NCI-H1417 (cell line): ENCODE measurements at regions not wholly inside any gene's neighbourhood (a gene's known extent, or its start where the extent isn't known, plus 50 kb on each side); places are given as distances from the start of the nearest gene placed in this dataset.

Experiments
- DNase-seq, 3 experiments: peaks; one replicate each; lab custom pipeline; 2025; lab: John Stamatoyannopoulos, UW

- no peak for DNase-seq
These were observed 382.2 kb upstream of the ZMIZ1 start for GRCh38 chr10:78686444-78687060.

GRCh38 chr10:78687626-78688025 lies 381.1 kb upstream of the ZMIZ1 start:
- no peak for DNase-seq

- no peak for DNase-seq
These were observed 380.4 kb upstream of the ZMIZ1 start for GRCh38 chr10:78688230-78688900.

GRCh38 chr10:78688901-78689583 lies 379.7 kb upstream of the ZMIZ1 start:
- peak; percentile 78 to 95 (median 92) for DNase-seq

GRCh38 chr10:78689584-78689935 lies 379.2 kb upstream of the ZMIZ1 start:
- DNase-seq = no peak

- DNase-seq = no peak
These were observed 378.2 kb upstream of the ZMIZ1 start for GRCh38 chr10:78690354-78691111.

- DNase-seq = no peak
These were observed 377.3 kb upstream of the ZMIZ1 start for GRCh38 chr10:78691301-78692030.

- DNase-seq = no peak
These were observed 376.7 kb upstream of the ZMIZ1 start for GRCh38 chr10:78692071-78692470.

GRCh38 chr10:78695846-78696245 lies 372.9 kb upstream of the ZMIZ1 start:
- no peak for DNase-seq

- peak in 2 of 3 experiments; percentile 13 to 51 for DNase-seq
These were observed 371.9 kb upstream of the ZMIZ1 start for GRCh38 chr10:78696791-78697395.

GRCh38 chr10:78699971-78700370 lies 368.8 kb upstream of the ZMIZ1 start:
- no peak for DNase-seq

GRCh38 chr10:78700413-78700812 lies 368.4 kb upstream of the ZMIZ1 start:
- no peak for DNase-seq

GRCh38 chr10:78700816-78701520 lies 367.8 kb upstream of the ZMIZ1 start:
- no peak for DNase-seq

- no peak for DNase-seq
These were observed 366.6 kb upstream of the ZMIZ1 start for GRCh38 chr10:78702186-78702585.

GRCh38 chr10:78702876-78703275 lies 365.9 kb upstream of the ZMIZ1 start:
- DNase-seq = no peak

- DNase-seq = no peak
These were observed 365.2 kb upstream of the ZMIZ1 start for GRCh38 chr10:78703593-78703992.

- DNase-seq = no peak
These were observed 362.5 kb upstream of the ZMIZ1 start for GRCh38 chr10:78706256-78706655.

GRCh38 chr10:78706726-78707540 lies 361.8 kb upstream of the ZMIZ1 start:
- peak in 2 of 3 experiments; percentile 39 to 77 for DNase-seq

GRCh38 chr10:78707745-78708144 lies 361.0 kb upstream of the ZMIZ1 start:
- DNase-seq = no peak

- DNase-seq = peak in 1 of 3 experiments; percentile 11
These were observed 356.6 kb upstream of the ZMIZ1 start for GRCh38 chr10:78712147-78712546.
